HepG2 (cell line): ENCODE measurements at regions not wholly inside any gene's neighbourhood (a gene's known extent, or its start where the extent isn't known, plus 50 kb on each side); places are given as distances from the start of the nearest gene placed in this dataset.

Experiments
- DBP ChIP-seq: sonication (generic); formaldehyde crosslinking; IDR thresholded peaks from 2 replicates; pipeline ENCODE4 v1.4.0; 2020; ENCODE audit warnings: missing genetic modification reagents; ENCODE audit errors: not compliant biosample characterization
- EEA1 ChIP-seq: sonication (generic); formaldehyde crosslinking; IDR thresholded peaks from 2 replicates; pipeline ENCODE4 v1.5.1; 2020; ENCODE audit warnings: mild to moderate bottlenecking, missing genetic modification reagents, borderline replicate concordance
- FOXM1 ChIP-seq: sonication (generic); formaldehyde crosslinking; IDR thresholded peaks from 2 replicates; pipeline ENCODE4 v1.5.0; 2020; ENCODE audit warnings: missing genetic modification reagents
- GPN1 ChIP-seq: sonication (generic); formaldehyde crosslinking; IDR thresholded peaks from 2 replicates; pipeline ENCODE4 v1.5.1; 2020; ENCODE audit warnings: missing genetic modification reagents, borderline replicate concordance
- MXI1 ChIP-seq: IDR thresholded peaks from 3 replicates; pipeline ENCODE4 v1.6.1; 2012; ENCODE audit warnings: low read depth, low read length, inconsistent platforms, borderline replicate concordance
- NRL ChIP-seq: sonication (generic); formaldehyde crosslinking; IDR thresholded peaks from 2 replicates; pipeline ENCODE4 v1.5.0; 2020; ENCODE audit warnings: missing genetic modification reagents, mild to moderate bottlenecking, moderate library complexity, borderline replicate concordance
- PHB2 ChIP-seq: fragments of 450-650 bp; IDR thresholded peaks from 2 replicates; pipeline ENCODE4 v1.6.1; 2018; ENCODE audit not compliant: partially characterized antibody
- SMARCE1 ChIP-seq: fragments of 450-650 bp; IDR thresholded peaks from 2 replicates; pipeline ENCODE4 v1.6.1; 2017; ENCODE audit warnings: borderline replicate concordance
- SOX13 ChIP-seq, 3 experiments: fragments of 450-650 bp in 1 of 3; sonication (generic) in 1 of 3; formaldehyde crosslinking in 1 of 3; IDR thresholded peaks in 2 of 3; conservative IDR thresholded peaks in 1 of 3; 2 replicates each; pipeline versions ENCODE4 v1.5.0 to v1.6.1; 2016 to 2020; ENCODE audit warnings: antibody characterized with exemption in 1 of 3, mild to moderate bottlenecking in 1 of 3, missing compliant biosample characterization in 1 of 3, missing genetic modification reagents in 1 of 3, moderate library complexity in 1 of 3
- ZNF549 ChIP-seq: sonication (generic); formaldehyde crosslinking; IDR thresholded peaks from 2 replicates; pipeline ENCODE4 v1.5.0; 2020; ENCODE audit warnings: missing genetic modification reagents
- ZNF589 ChIP-seq: sonication (generic); formaldehyde crosslinking; conservative IDR thresholded peaks from 2 replicates; pipeline ENCODE4 v1.8.0; 2022; ENCODE audit warnings: mild to moderate bottlenecking, moderate library complexity, missing genetic modification reagents
- ZNF614 ChIP-seq: IDR thresholded peaks from 2 replicates; pipeline ENCODE4 v1.6.1; 2018; ENCODE audit warnings: missing biosample characterization, missing genetic modification reagents, inconsistent platforms, borderline replicate concordance
- TF ChIP-seq, protein P1 (sequence below): sonication (generic); formaldehyde crosslinking; IDR thresholded peaks from 2 replicates; pipeline ENCODE4 v1.8.1; 2023; ENCODE audit warnings: mild to moderate bottlenecking, missing genetic modification reagents
- TF ChIP-seq, protein P2 (sequence below): sonication (generic); formaldehyde crosslinking; IDR thresholded peaks from 2 replicates; pipeline ENCODE4 v1.5.1; 2020; ENCODE audit warnings: mild to moderate bottlenecking, missing genetic modification reagents, borderline replicate concordance
- TF ChIP-seq, protein P3 (sequence below): IDR thresholded peaks from 2 replicates; pipeline ENCODE4 v1.6.1; 2016; ENCODE audit warnings: low read depth, control low read depth
- TF ChIP-seq, protein P4 (sequence below), 2 experiments: sonication (generic) in 1 of 2; formaldehyde crosslinking in 1 of 2; IDR thresholded peaks; 2 replicates each; pipeline versions ENCODE4 v1.5.1 to v1.6.1; 2011 to 2020; ENCODE audit warnings: borderline replicate concordance in 1 of 2, low read depth in 1 of 2, low read length in 1 of 2, mild to moderate bottlenecking in 1 of 2, missing genetic modification reagents in 1 of 2, moderate library complexity in 1 of 2

DNA sequence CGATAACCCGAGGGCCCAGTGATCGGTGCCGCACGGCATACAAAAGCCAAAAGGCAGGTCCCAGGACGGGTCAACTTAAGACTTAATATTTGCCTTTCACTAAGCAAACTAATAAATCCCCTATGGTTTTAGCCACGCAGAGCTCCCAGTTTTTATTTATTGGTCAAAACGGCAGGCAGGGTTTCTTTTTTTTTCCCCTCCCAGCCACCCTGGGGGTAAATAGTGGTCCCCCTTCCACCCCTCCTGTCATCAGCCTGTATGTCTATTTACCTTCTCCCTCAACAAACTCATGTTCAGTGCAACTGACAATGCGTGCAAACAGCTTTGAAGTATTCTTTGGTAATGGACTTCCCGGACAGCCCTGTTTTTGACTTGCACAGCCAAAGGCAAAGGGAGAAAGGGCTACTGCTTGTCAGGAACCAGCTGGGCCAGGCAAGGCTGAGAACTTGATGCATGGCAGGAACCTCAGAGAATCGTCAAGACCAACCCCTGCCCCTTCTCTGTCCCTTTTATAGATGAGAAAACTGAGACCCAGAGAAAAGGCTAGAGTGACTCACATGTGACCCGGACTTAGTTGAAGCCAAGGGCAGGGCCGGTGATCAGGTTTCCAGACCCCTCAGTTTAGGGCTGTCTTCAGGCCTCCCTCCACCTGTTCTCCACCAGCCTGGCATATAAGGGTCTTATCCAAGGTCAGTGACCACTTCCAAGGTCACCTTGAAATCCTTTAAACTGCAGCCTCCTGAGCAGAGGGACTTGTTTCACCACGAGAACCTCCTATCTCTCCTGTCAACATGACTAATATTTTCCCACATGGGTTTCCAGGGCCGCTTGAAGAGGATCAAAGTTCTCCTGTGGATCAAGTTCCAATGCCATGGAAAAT lies 279.0 kb downstream of the SOX9 start (continued):
- TF ChIP-seq SMARCE1 (no peak), NRL (CRISPR knock-in tag) (0 out of 2 replicates have a peak, but pooled peaks have one; percentile 27), ZNF589 (CRISPR knock-in tag) (peak; percentile 80), FOXM1 (CRISPR knock-in tag) (no peak), EEA1 (no peak), DBP (no peak), PHB2 (no peak), ZNF549 (CRISPR knock-in tag) (no peak), ZNF614 (CRISPR knock-in tag) (peak; percentile 96; the same call in 1 of the 2 replicates), MXI1 (peak; percentile 78; the same call in 2 of the 3 replicates), SOX13 (IDR thresholded peaks at IDR 0.05) (peak; percentile 98), SOX13 (CRISPR knock-in tag; conservative IDR thresholded peaks at IDR 0.05 in 1 of 2, IDR thresholded peaks at IDR 0.05 in 1 of 2) (peak in 1 of 2 experiments; percentile 98; a peak in 2 of 4 replicates), GPN1 (CRISPR knock-in tag) (no peak)
- TF ChIP-seq, protein P1, sequence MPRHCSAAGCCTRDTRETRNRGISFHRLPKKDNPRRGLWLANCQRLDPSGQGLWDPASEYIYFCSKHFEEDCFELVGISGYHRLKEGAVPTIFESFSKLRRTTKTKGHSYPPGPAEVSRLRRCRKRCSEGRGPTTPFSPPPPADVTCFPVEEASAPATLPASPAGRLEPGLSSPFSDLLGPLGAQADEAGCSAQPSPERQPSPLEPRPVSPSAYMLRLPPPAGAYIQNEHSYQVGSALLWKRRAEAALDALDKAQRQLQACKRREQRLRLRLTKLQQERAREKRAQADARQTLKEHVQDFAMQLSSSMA (CRISPR knock-in tag): peak; percentile 73; the same call in 1 of the 2 replicates
- TF ChIP-seq, protein P2, sequence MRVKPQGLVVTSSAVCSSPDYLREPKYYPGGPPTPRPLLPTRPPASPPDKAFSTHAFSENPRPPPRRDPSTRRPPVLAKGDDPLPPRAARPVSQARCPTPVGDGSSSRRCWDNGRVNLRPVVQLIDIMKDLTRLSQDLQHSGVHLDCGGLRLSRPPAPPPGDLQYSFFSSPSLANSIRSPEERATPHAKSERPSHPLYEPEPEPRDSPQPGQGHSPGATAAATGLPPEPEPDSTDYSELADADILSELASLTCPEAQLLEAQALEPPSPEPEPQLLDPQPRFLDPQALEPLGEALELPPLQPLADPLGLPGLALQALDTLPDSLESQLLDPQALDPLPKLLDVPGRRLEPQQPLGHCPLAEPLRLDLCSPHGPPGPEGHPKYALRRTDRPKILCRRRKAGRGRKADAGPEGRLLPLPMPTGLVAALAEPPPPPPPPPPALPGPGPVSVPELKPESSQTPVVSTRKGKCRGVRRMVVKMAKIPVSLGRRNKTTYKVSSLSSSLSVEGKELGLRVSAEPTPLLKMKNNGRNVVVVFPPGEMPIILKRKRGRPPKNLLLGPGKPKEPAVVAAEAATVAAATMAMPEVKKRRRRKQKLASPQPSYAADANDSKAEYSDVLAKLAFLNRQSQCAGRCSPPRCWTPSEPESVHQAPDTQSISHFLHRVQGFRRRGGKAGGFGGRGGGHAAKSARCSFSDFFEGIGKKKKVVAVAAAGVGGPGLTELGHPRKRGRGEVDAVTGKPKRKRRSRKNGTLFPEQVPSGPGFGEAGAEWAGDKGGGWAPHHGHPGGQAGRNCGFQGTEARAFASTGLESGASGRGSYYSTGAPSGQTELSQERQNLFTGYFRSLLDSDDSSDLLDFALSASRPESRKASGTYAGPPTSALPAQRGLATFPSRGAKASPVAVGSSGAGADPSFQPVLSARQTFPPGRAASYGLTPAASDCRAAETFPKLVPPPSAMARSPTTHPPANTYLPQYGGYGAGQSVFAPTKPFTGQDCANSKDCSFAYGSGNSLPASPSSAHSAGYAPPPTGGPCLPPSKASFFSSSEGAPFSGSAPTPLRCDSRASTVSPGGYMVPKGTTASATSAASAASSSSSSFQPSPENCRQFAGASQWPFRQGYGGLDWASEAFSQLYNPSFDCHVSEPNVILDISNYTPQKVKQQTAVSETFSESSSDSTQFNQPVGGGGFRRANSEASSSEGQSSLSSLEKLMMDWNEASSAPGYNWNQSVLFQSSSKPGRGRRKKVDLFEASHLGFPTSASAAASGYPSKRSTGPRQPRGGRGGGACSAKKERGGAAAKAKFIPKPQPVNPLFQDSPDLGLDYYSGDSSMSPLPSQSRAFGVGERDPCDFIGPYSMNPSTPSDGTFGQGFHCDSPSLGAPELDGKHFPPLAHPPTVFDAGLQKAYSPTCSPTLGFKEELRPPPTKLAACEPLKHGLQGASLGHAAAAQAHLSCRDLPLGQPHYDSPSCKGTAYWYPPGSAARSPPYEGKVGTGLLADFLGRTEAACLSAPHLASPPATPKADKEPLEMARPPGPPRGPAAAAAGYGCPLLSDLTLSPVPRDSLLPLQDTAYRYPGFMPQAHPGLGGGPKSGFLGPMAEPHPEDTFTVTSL: peak; percentile 98
- TF ChIP-seq, protein P3, sequence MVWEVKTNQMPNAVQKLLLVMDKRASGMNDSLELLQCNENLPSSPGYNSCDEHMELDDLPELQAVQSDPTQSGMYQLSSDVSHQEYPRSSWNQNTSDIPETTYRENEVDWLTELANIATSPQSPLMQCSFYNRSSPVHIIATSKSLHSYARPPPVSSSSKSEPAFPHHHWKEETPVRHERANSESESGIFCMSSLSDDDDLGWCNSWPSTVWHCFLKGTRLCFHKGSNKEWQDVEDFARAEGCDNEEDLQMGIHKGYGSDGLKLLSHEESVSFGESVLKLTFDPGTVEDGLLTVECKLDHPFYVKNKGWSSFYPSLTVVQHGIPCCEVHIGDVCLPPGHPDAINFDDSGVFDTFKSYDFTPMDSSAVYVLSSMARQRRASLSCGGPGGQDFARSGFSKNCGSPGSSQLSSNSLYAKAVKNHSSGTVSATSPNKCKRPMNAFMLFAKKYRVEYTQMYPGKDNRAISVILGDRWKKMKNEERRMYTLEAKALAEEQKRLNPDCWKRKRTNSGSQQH: peak; percentile 61; the same call in 1 of the 2 replicates
- TF ChIP-seq, protein P4, sequence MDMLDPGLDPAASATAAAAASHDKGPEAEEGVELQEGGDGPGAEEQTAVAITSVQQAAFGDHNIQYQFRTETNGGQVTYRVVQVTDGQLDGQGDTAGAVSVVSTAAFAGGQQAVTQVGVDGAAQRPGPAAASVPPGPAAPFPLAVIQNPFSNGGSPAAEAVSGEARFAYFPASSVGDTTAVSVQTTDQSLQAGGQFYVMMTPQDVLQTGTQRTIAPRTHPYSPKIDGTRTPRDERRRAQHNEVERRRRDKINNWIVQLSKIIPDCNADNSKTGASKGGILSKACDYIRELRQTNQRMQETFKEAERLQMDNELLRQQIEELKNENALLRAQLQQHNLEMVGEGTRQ (IDR thresholded peaks at IDR 0.05; ENCODE audit: low read depth, low read length): no peak
- TF ChIP-seq, protein P4 (CRISPR knock-in tag; IDR thresholded peaks at IDR 0.05; ENCODE audit: borderline replicate concordance): no peak
